ENCODE measurements at regions not wholly inside any gene's neighbourhood (a gene's known extent, or its start where the extent isn't known, plus 50 kb on each side); places are given as distances from the start of the nearest gene placed in this dataset.
"Not testable (repeated sequence)": the region's sequence is repeated elsewhere in the genome, so short reads cannot be mapped to it uniquely, and the experiment has no call there.

GRCh38 chr5:176061269-176061622, 93.1 kb upstream of the THOC3 start:
- DNase-seq = not testable (repeated sequence)

GRCh38 chr5:176061660-176062059, 93.5 kb upstream of the THOC3 start:
- not testable (repeated sequence) for DNase-seq

- DNase-seq = not testable (repeated sequence)
Observed at GRCh38 chr5:176066262-176066945, 98.3 kb upstream of the THOC3 start.

GRCh38 chr5:176067162-176067561, 99.0 kb upstream of the THOC3 start:
- DNase-seq = not testable (repeated sequence)

- not testable (repeated sequence) for DNase-seq
Observed at GRCh38 chr5:176067948-176068347, 99.8 kb upstream of the THOC3 start.

GRCh38 chr5:176073996-176074571, 106.0 kb upstream of the THOC3 start:
- DNase-seq = not testable (repeated sequence)

GRCh38 chr5:176083717-176084116, 115.6 kb upstream of the THOC3 start:
- not testable (repeated sequence) for DNase-seq

- DNase-seq = not testable (repeated sequence)
Observed at GRCh38 chr5:176103083-176103482, 135.0 kb upstream of the THOC3 start.

- DNase-seq = not testable (repeated sequence)
Observed at GRCh38 chr5:176112888-176113287, 125.3 kb upstream of the SIMC1 start.

- DNase-seq = not testable (repeated sequence)
Observed at GRCh38 chr5:176113673-176114335, 124.4 kb upstream of the SIMC1 start.

GRCh38 chr5:176114825-176115224, 123.4 kb upstream of the SIMC1 start:
- DNase-seq = not testable (repeated sequence)

- not testable (repeated sequence) for DNase-seq
Observed at GRCh38 chr5:176117699-176118238, 120.5 kb upstream of the SIMC1 start.

GRCh38 chr5:176122361-176122760, 115.9 kb upstream of the SIMC1 start:
- DNase-seq = not testable (repeated sequence)

- DNase-seq = not testable (repeated sequence)
Observed at GRCh38 chr5:176124120-176124519, 114.1 kb upstream of the SIMC1 start.

- no peak for DNase-seq
Observed at GRCh38 chr5:176131771-176132170, 106.5 kb upstream of the SIMC1 start.

- peak in 1 of 2 donors; percentile 4 for DNase-seq
Observed at GRCh38 chr5:176132471-176133288, 105.5 kb upstream of the SIMC1 start.

- peak in 1 of 2 donors; percentile 8 for DNase-seq
Observed at GRCh38 chr5:176133289-176133870, 104.8 kb upstream of the SIMC1 start.

- DNase-seq = no peak
Observed at GRCh38 chr5:176133877-176134276, 104.3 kb upstream of the SIMC1 start.

- no peak for DNase-seq
Observed at GRCh38 chr5:176134529-176135223, 103.5 kb upstream of the SIMC1 start.

- not testable (repeated sequence) for DNase-seq
Observed at GRCh38 chr5:176140138-176140537, 98.1 kb upstream of the SIMC1 start.

GRCh38 chr5:176144508-176144907, 93.7 kb upstream of the SIMC1 start:
- no peak for DNase-seq

- DNase-seq = not testable (repeated sequence)
Observed at GRCh38 chr5:176149948-176150347, 88.3 kb upstream of the SIMC1 start.
